Lower leg skin (tissue), 3 donors: ENCODE measurements at regions not wholly inside any gene's neighbourhood (a gene's known extent, or its start where the extent isn't known, plus 50 kb on each side); places are given as distances from the start of the nearest gene placed in this dataset.

Experiments used
- POLR2A ChIP-seq, 2 donors: fragments of 450-650 bp; IDR thresholded peaks; one replicate each; pipeline ENCODE4 v1.6.1; 2016 to 2017; ENCODE audit warnings: antibody characterized with exemption in 2 of 2, mild to moderate bottlenecking in 1 of 2, moderate library complexity in 1 of 2
- TF ChIP-seq, protein P1 (sequence below), 3 donors: fragments of 450-650 bp; IDR thresholded peaks; one replicate each; pipeline ENCODE4 v1.5.1; 2016; ENCODE audit warnings: antibody characterized with exemption in 3 of 3, mild to moderate bottlenecking in 3 of 3, moderate library complexity in 2 of 3

- TF ChIP-seq POLR2A (IDR thresholded peaks at IDR 0.05), result no peak
- TF ChIP-seq, protein P1, sequence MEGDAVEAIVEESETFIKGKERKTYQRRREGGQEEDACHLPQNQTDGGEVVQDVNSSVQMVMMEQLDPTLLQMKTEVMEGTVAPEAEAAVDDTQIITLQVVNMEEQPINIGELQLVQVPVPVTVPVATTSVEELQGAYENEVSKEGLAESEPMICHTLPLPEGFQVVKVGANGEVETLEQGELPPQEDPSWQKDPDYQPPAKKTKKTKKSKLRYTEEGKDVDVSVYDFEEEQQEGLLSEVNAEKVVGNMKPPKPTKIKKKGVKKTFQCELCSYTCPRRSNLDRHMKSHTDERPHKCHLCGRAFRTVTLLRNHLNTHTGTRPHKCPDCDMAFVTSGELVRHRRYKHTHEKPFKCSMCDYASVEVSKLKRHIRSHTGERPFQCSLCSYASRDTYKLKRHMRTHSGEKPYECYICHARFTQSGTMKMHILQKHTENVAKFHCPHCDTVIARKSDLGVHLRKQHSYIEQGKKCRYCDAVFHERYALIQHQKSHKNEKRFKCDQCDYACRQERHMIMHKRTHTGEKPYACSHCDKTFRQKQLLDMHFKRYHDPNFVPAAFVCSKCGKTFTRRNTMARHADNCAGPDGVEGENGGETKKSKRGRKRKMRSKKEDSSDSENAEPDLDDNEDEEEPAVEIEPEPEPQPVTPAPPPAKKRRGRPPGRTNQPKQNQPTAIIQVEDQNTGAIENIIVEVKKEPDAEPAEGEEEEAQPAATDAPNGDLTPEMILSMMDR (IDR thresholded peaks at IDR 0.05), result no peak
Observed at GRCh38 chr13:112210371-112210770, 143.4 kb downstream of the SOX1 start.
